Tibial nerve (tissue), 4 donors: ENCODE measurements at regions not wholly inside any gene's neighbourhood (a gene's known extent, or its start where the extent isn't known, plus 50 kb on each side); places are given as distances from the start of the nearest gene placed in this dataset.

ENCODE experiments used
- DNase-seq, 2 donors: peaks; one replicate each; pipeline ENCODE4 v3.0.0-alpha.2; 2019; ENCODE audit warnings: low spot score in 2 of 2
- H3K27ac ChIP-seq, 4 donors: fragments of 200-600 bp; sonication (generic) in 3 of 4; one replicate each; pipeline ENCODE4 v1.5.1; 2017 to 2019; ENCODE audit warnings: mild to moderate bottlenecking in 1 of 4
- H3K27me3 ChIP-seq, 2 donors: fragments of 200-600 bp; sonication (generic) in 1 of 2; one replicate each; pipeline versions ENCODE4 v1.5.1 to v1.6.0; 2017 to 2019
- H3K36me3 ChIP-seq, 3 donors: fragments of 200-600 bp; sonication (generic); one replicate each; pipeline ENCODE4 v1.5.1; 2018 to 2019
- H3K4me1 ChIP-seq, 4 donors: fragments of 200-600 bp; sonication (generic) in 3 of 4; one replicate each; pipeline ENCODE4 v1.5.1; 2017 to 2019
- H3K4me3 ChIP-seq, 4 donors: fragments of 200-600 bp; sonication (generic) in 3 of 4; one replicate each; pipeline ENCODE4 v1.5.1; 2017 to 2019; ENCODE audit warnings: mild to moderate bottlenecking in 1 of 4, moderate library complexity in 1 of 4
- H3K9me3 ChIP-seq, 4 donors: fragments of 200-600 bp; sonication (generic) in 3 of 4; one replicate each; pipeline ENCODE4 v1.5.1; 2017 to 2019
- CTCF ChIP-seq, 5 experiments: fragments of 200-600 bp in 3 of 5; fragments of 450-650 bp in 2 of 5; sonication (generic) in 3 of 5; IDR thresholded peaks; one replicate each; pipeline ENCODE4 v1.5.1; 2016 to 2019; ENCODE audit warnings: antibody characterized with exemption in 5 of 5, mild to moderate bottlenecking in 3 of 5, moderate library complexity in 2 of 5
- EP300 ChIP-seq, 2 donors: sonication (generic); formaldehyde crosslinking; IDR thresholded peaks; one replicate each; pipeline ENCODE4 v1.6.1; 2017; ENCODE audit warnings: antibody characterized with exemption in 2 of 2, mild to moderate bottlenecking in 1 of 2
- POLR2A ChIP-seq, 2 donors: fragments of 450-650 bp; IDR thresholded peaks; one replicate each; pipeline ENCODE4 v1.6.1; 2017; ENCODE audit warnings: antibody characterized with exemption in 2 of 2, mild to moderate bottlenecking in 2 of 2, moderate library complexity in 2 of 2
- WGBS, 2 donors: methylation state at CpG; one replicate each; pipeline ENCODE4 v1.1.5; 2018; 5-methylcytosine and 5-hydroxymethylcytosine counted together

GRCh38 chr10:86591436-86591835 is 62.9 kb upstream of the OPN4 start:
- TF ChIP-seq POLR2A (IDR thresholded peaks at IDR 0.05): no peak
- no peak for TF ChIP-seq EP300 (IDR thresholded peaks at IDR 0.05)
- no peak for TF ChIP-seq CTCF (IDR thresholded peaks at IDR 0.05)
- no peaks in the 10 kb centered on the region for H3K4me1 ChIP-seq
- 82 to 85% methylated on average over 6 of the region's 6 CpGs for WGBS, 2 donors
- no peak overlapping the region for H3K27ac ChIP-seq
- no peak overlapping the region for H3K4me3 ChIP-seq
- H3K27me3 ChIP-seq: no peaks in the 10 kb centered on the region
- DNase-seq: no peak
- no peaks in the 10 kb centered on the region for H3K9me3 ChIP-seq
- no peaks in the 10 kb centered on the region for H3K36me3 ChIP-seq

- Histone ChIP-seq H3K27ac (no peak overlapping the region), H3K4me1 (no peaks in the 10 kb centered on the region), H3K27me3 (no peaks in the 10 kb centered on the region), H3K9me3 (no peaks in the 10 kb centered on the region), H3K4me3 (no peak overlapping the region), H3K36me3 (no peaks in the 10 kb centered on the region)
- WGBS, 2 donors: 74% methylated on average over 4 of the region's 4 CpGs
- TF ChIP-seq EP300 (IDR thresholded peaks at IDR 0.05) (no peak), POLR2A (IDR thresholded peaks at IDR 0.05) (no peak), CTCF (IDR thresholded peaks at IDR 0.05) (no peak)
- DNase-seq: no peak
These were observed 61.9 kb upstream of the OPN4 start for GRCh38 chr10:86592413-86592812.

GRCh38 chr10:86594535-86594934 is 59.8 kb upstream of the OPN4 start:
- H3K9me3 ChIP-seq: no peaks in the 10 kb centered on the region
- no peak for DNase-seq
- no peak overlapping the region for H3K27ac ChIP-seq
- H3K36me3 ChIP-seq: no peaks in the 10 kb centered on the region
- no peaks in the 10 kb centered on the region for H3K27me3 ChIP-seq
- TF ChIP-seq CTCF (IDR thresholded peaks at IDR 0.05) (no peak), EP300 (IDR thresholded peaks at IDR 0.05) (no peak), POLR2A (IDR thresholded peaks at IDR 0.05) (no peak)
- WGBS, 2 donors: 72 to 74% methylated on average over 5 of the region's 5 CpGs
- H3K4me3 ChIP-seq: no peak overlapping the region
- no peaks in the 10 kb centered on the region for H3K4me1 ChIP-seq

GRCh38 chr10:86595496-86595895 is 58.9 kb upstream of the OPN4 start:
- WGBS, 2 donors: 92 to 93% methylated on average over 5 of the region's 5 CpGs
- no peaks in the 10 kb centered on the region for H3K36me3 ChIP-seq
- H3K4me1 ChIP-seq: no peaks in the 10 kb centered on the region
- no peak overlapping the region for H3K4me3 ChIP-seq
- no peak for TF ChIP-seq CTCF (IDR thresholded peaks at IDR 0.05)
- TF ChIP-seq EP300 (IDR thresholded peaks at IDR 0.05): no peak
- TF ChIP-seq POLR2A (IDR thresholded peaks at IDR 0.05): no peak
- H3K9me3 ChIP-seq: no peaks in the 10 kb centered on the region
- DNase-seq: no peak
- H3K27me3 ChIP-seq: no peaks in the 10 kb centered on the region
- H3K27ac ChIP-seq: no peak overlapping the region

- Histone ChIP-seq H3K4me3 (no peak overlapping the region), H3K27me3 (no peaks in the 10 kb centered on the region), H3K4me1 (no peaks in the 10 kb centered on the region), H3K9me3 (no peaks in the 10 kb centered on the region), H3K36me3 (no peaks in the 10 kb centered on the region), H3K27ac (no peak overlapping the region)
- TF ChIP-seq EP300 (IDR thresholded peaks at IDR 0.05): no peak
- no peak for TF ChIP-seq CTCF (IDR thresholded peaks at IDR 0.05)
- TF ChIP-seq POLR2A (IDR thresholded peaks at IDR 0.05): no peak
- no peak for DNase-seq
- 75 to 80% methylated on average over 3 of the region's 3 CpGs for WGBS, 2 donors
These were observed 58.1 kb upstream of the OPN4 start for GRCh38 chr10:86596266-86596665.
